GM21367 (cell line): ENCODE measurements at regions not wholly inside any gene's neighbourhood (a gene's known extent, or its start where the extent isn't known, plus 50 kb on each side); places are given as distances from the start of the nearest gene placed in this dataset.
"Not testable (repeated sequence)": the region's sequence is repeated elsewhere in the genome, so short reads cannot be mapped to it uniquely, and the experiment has no call there.

Experiments
- ATAC-seq: cut with Tn5 transposase; IDR thresholded peaks from one replicate; pipeline ENCODE4 v1.9.1; 2021; ENCODE audit not compliant: unreplicated experiment

- no peak for ATAC-seq
Observed at GRCh38 chr5:52603778-52604554, 183.8 kb upstream of the ITGA1 start.

- ATAC-seq: no peak
Observed at GRCh38 chr5:52605317-52606313, 182.1 kb upstream of the ITGA1 start.

- ATAC-seq: no peak
Observed at GRCh38 chr5:52607227-52607824, 180.4 kb upstream of the ITGA1 start.

GRCh38 chr5:52620315-52620714, 167.4 kb upstream of the ITGA1 start:
- ATAC-seq: no peak

GRCh38 chr5:52623291-52623690, 164.4 kb upstream of the ITGA1 start:
- ATAC-seq: no peak

GRCh38 chr5:52624291-52624690, 163.4 kb upstream of the ITGA1 start:
- no peak for ATAC-seq

GRCh38 chr5:52626312-52626711, 161.4 kb upstream of the ITGA1 start:
- ATAC-seq: no peak

GRCh38 chr5:52627740-52628139, 160.0 kb upstream of the ITGA1 start:
- ATAC-seq: no peak

GRCh38 chr5:52632281-52632680, 155.4 kb upstream of the ITGA1 start:
- no peak for ATAC-seq

GRCh38 chr5:52634171-52634570, 153.5 kb upstream of the ITGA1 start:
- ATAC-seq: not testable (repeated sequence)

GRCh38 chr5:52638732-52639131, 149.0 kb upstream of the ITGA1 start:
- ATAC-seq: no peak

GRCh38 chr5:52648726-52649125, 139.0 kb upstream of the ITGA1 start:
- ATAC-seq: no peak

GRCh38 chr5:52655163-52655562, 132.6 kb upstream of the ITGA1 start:
- no peak for ATAC-seq

- ATAC-seq: no peak
Observed at GRCh38 chr5:52656569-52657246, 131.0 kb upstream of the ITGA1 start.

GRCh38 chr5:52657247-52657645, 130.5 kb upstream of the ITGA1 start:
- no peak for ATAC-seq

GRCh38 chr5:52658246-52658645, 129.5 kb upstream of the ITGA1 start:
- no peak for ATAC-seq

- ATAC-seq: no peak
Observed at GRCh38 chr5:52660621-52661020, 127.1 kb upstream of the ITGA1 start.

- ATAC-seq: no peak
Observed at GRCh38 chr5:52661903-52662595, 125.7 kb upstream of the ITGA1 start.

GRCh38 chr5:52665559-52665958, 122.2 kb upstream of the ITGA1 start:
- ATAC-seq: no peak

GRCh38 chr5:52668139-52668538, 119.6 kb upstream of the ITGA1 start:
- no peak for ATAC-seq
